Thymus (tissue), 11 donors: ENCODE measurements at regions not wholly inside any gene's neighbourhood (a gene's known extent, or its start where the extent isn't known, plus 50 kb on each side); places are given as distances from the start of the nearest gene placed in this dataset.

Experiments
- DNase-seq, 9 donors: peaks; one replicate each; pipeline ENCODE4 v3.0.0-alpha.2; 2013; ENCODE audit warnings: low spot score in 9 of 9, low read depth in 6 of 9, missing footprints in 1 of 9
- H3K27ac ChIP-seq, 2 donors: one replicate each; pipeline ENCODE4 v1.5.1; 2013; ENCODE audit warnings: control low read depth in 1 of 2, low read depth in 1 of 2, low read length in 1 of 2, mild to moderate bottlenecking in 1 of 2, moderate library complexity in 1 of 2
- H3K27me3 ChIP-seq, 2 donors: one replicate each; pipeline ENCODE4 v1.5.1; 2013; ENCODE audit warnings: low read length in 1 of 2; ENCODE audit not compliant: control insufficient read depth in 2 of 2, insufficient read depth in 1 of 2
- H3K36me3 ChIP-seq, 2 donors: one replicate each; pipeline ENCODE4 v1.5.1; 2013; ENCODE audit warnings: low read length in 1 of 2, mild to moderate bottlenecking in 1 of 2, moderate library complexity in 1 of 2; ENCODE audit not compliant: control insufficient read depth in 2 of 2, insufficient read depth in 2 of 2
- H3K4me1 ChIP-seq, 2 donors: one replicate each; pipeline ENCODE4 v1.5.1; 2013; ENCODE audit warnings: low read length in 2 of 2; ENCODE audit not compliant: control insufficient read depth in 2 of 2, insufficient read depth in 2 of 2
- H3K4me3 ChIP-seq, 2 donors: one replicate each; pipeline ENCODE4 v1.5.1; 2013; ENCODE audit warnings: low read length in 2 of 2, control low read depth in 1 of 2, mild to moderate bottlenecking in 1 of 2
- H3K9me3 ChIP-seq, 2 donors: one replicate each; pipeline ENCODE4 v1.5.1; 2013; ENCODE audit warnings: low read length in 1 of 2, mild to moderate bottlenecking in 1 of 2; ENCODE audit not compliant: control insufficient read depth in 2 of 2, insufficient read depth in 1 of 2
- WGBS: extraction: QIAGEN DNeasy Blood & Tissue Kit; methylation state at CpG from one replicate; pipeline ENCODE4 v1.1.7; 2013; 5-methylcytosine and 5-hydroxymethylcytosine counted together
- donor health status: healthy.

- Histone ChIP-seq H3K4me1 (no peaks in the 10 kb centered on the region), H3K9me3 (no peaks in the 10 kb centered on the region), H3K27ac (no peak overlapping the region), H3K27me3 (no peaks in the 10 kb centered on the region), H3K36me3 (no peaks in the 10 kb centered on the region), H3K4me3 (no peak overlapping the region)
- WGBS: 92% methylated on average over 1 of the region's 1 CpG
- no peak for DNase-seq
Measured at GRCh38 chr18:30908381-30908780, 134.2 kb downstream of the DSC3 start.

- Histone ChIP-seq H3K27ac (no peak overlapping the region), H3K36me3 (no peaks in the 10 kb centered on the region), H3K27me3 (no peaks in the 10 kb centered on the region), H3K4me3 (no peak overlapping the region), H3K4me1 (no peaks in the 10 kb centered on the region), H3K9me3 (no peaks in the 10 kb centered on the region)
- DNase-seq: no peak
Measured at GRCh38 chr18:30903566-30903965, 139.0 kb downstream of the DSC3 start.

GRCh38 chr18:30889519-30890301 lies 152.8 kb downstream of the DSC3 start:
- Histone ChIP-seq H3K27me3 (no peaks in the 10 kb centered on the region), H3K36me3 (no peaks in the 10 kb centered on the region), H3K9me3 (no peaks in the 10 kb centered on the region), H3K4me1 (no peaks in the 10 kb centered on the region), H3K27ac (no peak overlapping the region), H3K4me3 (no peak overlapping the region)
- 56% methylated on average over 5 of the region's 5 CpGs for WGBS
- DNase-seq: no peak

GRCh38 chr18:30888344-30888743 lies 154.2 kb downstream of the DSC3 start:
- Histone ChIP-seq H3K4me3 (no peak overlapping the region), H3K4me1 (no peaks in the 10 kb centered on the region), H3K9me3 (no peaks in the 10 kb centered on the region), H3K27me3 (no peaks in the 10 kb centered on the region), H3K27ac (no peak overlapping the region), H3K36me3 (no peaks in the 10 kb centered on the region)
- no peak for DNase-seq
- WGBS: 88% methylated on average over 5 of the region's 5 CpGs

GRCh38 chr18:30886998-30887397 lies 155.5 kb downstream of the DSC3 start:
- H3K4me1 ChIP-seq: no peaks in the 10 kb centered on the region
- no peak overlapping the region for H3K27ac ChIP-seq
- 96% methylated on average over 4 of the region's 4 CpGs for WGBS
- H3K4me3 ChIP-seq: no peak overlapping the region
- DNase-seq: no peak
- no peaks in the 10 kb centered on the region for H3K9me3 ChIP-seq
- no peaks in the 10 kb centered on the region for H3K36me3 ChIP-seq
- no peaks in the 10 kb centered on the region for H3K27me3 ChIP-seq

- Histone ChIP-seq H3K27me3 (no peaks in the 10 kb centered on the region), H3K27ac (no peak overlapping the region), H3K36me3 (no peaks in the 10 kb centered on the region), H3K4me1 (no peaks in the 10 kb centered on the region), H3K9me3 (no peaks in the 10 kb centered on the region), H3K4me3 (no peak overlapping the region)
- no peak for DNase-seq
- 93% methylated on average over 2 of the region's 2 CpGs for WGBS
Measured at GRCh38 chr18:30870466-30870865, 172.1 kb downstream of the DSC3 start.

- no peak for DNase-seq
- WGBS: 91% methylated on average over 6 of the region's 6 CpGs
- Histone ChIP-seq H3K4me1 (no peaks in the 10 kb centered on the region), H3K27me3 (no peaks in the 10 kb centered on the region), H3K9me3 (no peaks in the 10 kb centered on the region), H3K4me3 (no peak overlapping the region), H3K27ac (no peak overlapping the region), H3K36me3 (no peaks in the 10 kb centered on the region)
Measured at GRCh38 chr18:30862900-30863299, 179.6 kb downstream of the DSC3 start.

- no peak overlapping the region for H3K27ac ChIP-seq
- no peaks in the 10 kb centered on the region for H3K9me3 ChIP-seq
- no peak for DNase-seq
- no peaks in the 10 kb centered on the region for H3K4me1 ChIP-seq
- no peak overlapping the region for H3K4me3 ChIP-seq
- no peaks in the 10 kb centered on the region for H3K27me3 ChIP-seq
- 88% methylated on average over 3 of the region's 3 CpGs for WGBS
- H3K36me3 ChIP-seq: no peaks in the 10 kb centered on the region
Measured at GRCh38 chr18:30860741-30861140, 181.8 kb downstream of the DSC3 start.

- no peaks in the 10 kb centered on the region for H3K9me3 ChIP-seq
- H3K36me3 ChIP-seq: no peaks in the 10 kb centered on the region
- no peaks in the 10 kb centered on the region for H3K27me3 ChIP-seq
- H3K27ac ChIP-seq: no peak overlapping the region
- DNase-seq: no peak
- H3K4me3 ChIP-seq: no peak overlapping the region
- 90% methylated on average over 3 of the region's 3 CpGs for WGBS
- no peaks in the 10 kb centered on the region for H3K4me1 ChIP-seq
Measured at GRCh38 chr18:30859036-30859435, 183.5 kb downstream of the DSC3 start.
